ENCODE measurements at regions not wholly inside any gene's neighbourhood (a gene's known extent, or its start where the extent isn't known, plus 50 kb on each side); places are given as distances from the start of the nearest gene placed in this dataset.

GRCh38 chr1:119565131-119565772, 58.2 kb downstream of the HSD3B1 start:
- TF ChIP-seq CTCF (IDR thresholded peaks at IDR 0.05; ENCODE audit: low read depth, low read length) (no peak), POLR2A (IDR thresholded peaks at IDR 0.05; ENCODE audit: extremely low read depth, insufficient read length) (no peak), MYC (IDR thresholded peaks at IDR 0.05; ENCODE audit: low read depth, low read length) (no peak)
